HG02678 (cell line): ENCODE measurements at regions not wholly inside any gene's neighbourhood (a gene's known extent, or its start where the extent isn't known, plus 50 kb on each side); places are given as distances from the start of the nearest gene placed in this dataset.
"Not testable (repeated sequence)": the region's sequence is repeated elsewhere in the genome, so short reads cannot be mapped to it uniquely, and the experiment has no call there.

Source experiments
- ATAC-seq: cut with Tn5 transposase; IDR thresholded peaks from one replicate; pipeline ENCODE4 v1.9.1; 2021; ENCODE audit warnings: mild to moderate bottlenecking, moderate library complexity; ENCODE audit not compliant: unreplicated experiment

- ATAC-seq = no peak
Measured at GRCh38 chr7:68980011-68980410, 618.3 kb upstream of the AUTS2 start.

- not testable (repeated sequence) for ATAC-seq
Measured at GRCh38 chr7:68980432-68980831, 617.8 kb upstream of the AUTS2 start.

- no peak for ATAC-seq
Measured at GRCh38 chr7:68984306-68984705, 614.0 kb upstream of the AUTS2 start.

- ATAC-seq = no peak
Measured at GRCh38 chr7:68994841-68995240, 603.4 kb upstream of the AUTS2 start.

GRCh38 chr7:68998136-68998535 is 600.1 kb upstream of the AUTS2 start:
- ATAC-seq = no peak

GRCh38 chr7:69002416-69002815 is 595.9 kb upstream of the AUTS2 start:
- no peak for ATAC-seq

- ATAC-seq = no peak
Measured at GRCh38 chr7:69012149-69012548, 586.1 kb upstream of the AUTS2 start.

GRCh38 chr7:69017208-69017607 is 581.1 kb upstream of the AUTS2 start:
- no peak for ATAC-seq

GRCh38 chr7:69018200-69018599 is 580.1 kb upstream of the AUTS2 start:
- ATAC-seq = no peak

GRCh38 chr7:69019437-69019836 is 578.8 kb upstream of the AUTS2 start:
- ATAC-seq = no peak

GRCh38 chr7:69020536-69020935 is 577.7 kb upstream of the AUTS2 start:
- no peak for ATAC-seq

GRCh38 chr7:69025249-69025648 is 573.0 kb upstream of the AUTS2 start:
- ATAC-seq = no peak

- ATAC-seq = no peak
Measured at GRCh38 chr7:69032848-69033247, 565.4 kb upstream of the AUTS2 start.

- no peak for ATAC-seq
Measured at GRCh38 chr7:69035826-69036225, 562.4 kb upstream of the AUTS2 start.

- no peak for ATAC-seq
Measured at GRCh38 chr7:69036301-69036700, 562.0 kb upstream of the AUTS2 start.

GRCh38 chr7:69038915-69039314 is 559.4 kb upstream of the AUTS2 start:
- no peak for ATAC-seq

- no peak for ATAC-seq
Measured at GRCh38 chr7:69042138-69042537, 556.1 kb upstream of the AUTS2 start.

GRCh38 chr7:69047151-69047754 is 551.0 kb upstream of the AUTS2 start:
- ATAC-seq = no peak

- ATAC-seq = no peak
Measured at GRCh38 chr7:69049326-69049725, 548.9 kb upstream of the AUTS2 start.

- ATAC-seq = no peak
Measured at GRCh38 chr7:69052447-69052846, 545.8 kb upstream of the AUTS2 start.

- ATAC-seq = no peak
Measured at GRCh38 chr7:69060516-69060915, 537.8 kb upstream of the AUTS2 start.

GRCh38 chr7:69062020-69062765 is 536.1 kb upstream of the AUTS2 start:
- no peak for ATAC-seq

- ATAC-seq = no peak
Measured at GRCh38 chr7:69067397-69067796, 530.9 kb upstream of the AUTS2 start.
